ENCODE measurements at regions not wholly inside any gene's neighbourhood (a gene's known extent, or its start where the extent isn't known, plus 50 kb on each side); places are given as distances from the start of the nearest gene placed in this dataset.

GRCh38 chr6:103862297-103862696 is 997.4 kb downstream of the HACE1 start:
- no peak for TF ChIP-seq CTCF (IDR thresholded peaks at IDR 0.05; ENCODE audit: insufficient read depth, low read length)
- DNase-seq (ENCODE audit: low read depth) = no peak
- no peak overlapping the region for H3K4me3 ChIP-seq (ENCODE audit: low read depth, low read length)

- no peak overlapping the region for H3K4me3 ChIP-seq (ENCODE audit: low read depth, low read length)
- DNase-seq (ENCODE audit: low read depth) = no peak
- TF ChIP-seq CTCF (IDR thresholded peaks at IDR 0.05; ENCODE audit: insufficient read depth, low read length) = no peak
Measured at GRCh38 chr6:103858003-103858402, 1001.7 kb downstream of the HACE1 start.

- no peak for TF ChIP-seq CTCF (IDR thresholded peaks at IDR 0.05; ENCODE audit: insufficient read depth, low read length)
- DNase-seq (ENCODE audit: low read depth) = no peak
- no peak overlapping the region for H3K4me3 ChIP-seq (ENCODE audit: low read depth, low read length)
Measured at GRCh38 chr6:103855750-103856149, 1004.0 kb downstream of the HACE1 start.

- H3K4me3 ChIP-seq (ENCODE audit: low read depth, low read length) = no peak overlapping the region
- TF ChIP-seq CTCF (IDR thresholded peaks at IDR 0.05; ENCODE audit: insufficient read depth, low read length) = no peak
- no peak for DNase-seq (ENCODE audit: low read depth)
Measured at GRCh38 chr6:103854059-103854458, 1005.7 kb downstream of the HACE1 start.

- no peak overlapping the region for H3K4me3 ChIP-seq (ENCODE audit: low read depth, low read length)
- DNase-seq (ENCODE audit: low read depth) = no peak
- no peak for TF ChIP-seq CTCF (IDR thresholded peaks at IDR 0.05; ENCODE audit: insufficient read depth, low read length)
Measured at GRCh38 chr6:103838457-103838856, 1021.3 kb downstream of the HACE1 start.

GRCh38 chr6:103826209-103826608 is 1033.5 kb downstream of the HACE1 start:
- DNase-seq (ENCODE audit: low read depth) = no peak
- H3K4me3 ChIP-seq (ENCODE audit: low read depth, low read length) = no peak overlapping the region
- no peak for TF ChIP-seq CTCF (IDR thresholded peaks at IDR 0.05; ENCODE audit: insufficient read depth, low read length)

GRCh38 chr6:103820148-103820547 is 1039.6 kb downstream of the HACE1 start:
- no peak overlapping the region for H3K4me3 ChIP-seq (ENCODE audit: low read depth, low read length)
- no peak for TF ChIP-seq CTCF (IDR thresholded peaks at IDR 0.05; ENCODE audit: insufficient read depth, low read length)
- DNase-seq (ENCODE audit: low read depth) = no peak
